PC-9 (cell line): ENCODE measurements at regions not wholly inside any gene's neighbourhood (a gene's known extent, or its start where the extent isn't known, plus 50 kb on each side); places are given as distances from the start of the nearest gene placed in this dataset.

ENCODE experiments used
- BruUV-seq: library from RNA; stranded (reverse); fragments of 400-500 nt; replicated peaks from 2 replicates; lab custom pipeline; 2021; lab: Mats Ljungman, UMichigan
- CTCF ChIA-PET: fragments of 300-600 bp; sonication (Branson Sonifier 250); formaldehyde crosslinking; loops from one replicate; lab custom pipeline; 2022; ENCODE audit warnings: antibody characterized with exemption; lab: Charles Lee
- POLR2A ChIA-PET: fragments of 300-600 bp; sonication (Branson Sonifier 250); formaldehyde crosslinking; loops from one replicate; lab custom pipeline; 2022; ENCODE audit warnings: antibody characterized with exemption; ENCODE audit not compliant: unreplicated experiment; lab: Charles Lee
- DNase-seq, 2 experiments: peaks; one replicate each; pipeline versions ENCODE4 v3.0.0 to v3.0.0-alpha.2; 2015 to 2022; ENCODE audit warnings: mixed read lengths in 1 of 2
- H2AFZ ChIP-seq: fragments of 200-600 bp; sonication (generic); 2 replicates; pipeline ENCODE4 v1.8.1; 2017; ENCODE audit warnings: antibody characterized with exemption
- H3F3A ChIP-seq: fragments of 200-600 bp; sonication (generic); 2 replicates; pipeline ENCODE4 v1.8.1; 2017; ENCODE audit warnings: antibody characterized with exemption, mild to moderate bottlenecking, low read depth; ENCODE audit not compliant: insufficient read depth
- H3K27ac ChIP-seq: fragments of 200-600 bp; sonication (generic); 2 replicates; pipeline ENCODE4 v1.6.1; 2016; ENCODE audit warnings: mixed run types
- H3K27me3 ChIP-seq: fragments of 200-600 bp; sonication (generic); 2 replicates; pipeline ENCODE4 v1.6.1; 2016; ENCODE audit warnings: low read depth, mixed run types; ENCODE audit not compliant: insufficient read depth
- H3K36me3 ChIP-seq: fragments of 200-600 bp; sonication (generic); 2 replicates; pipeline ENCODE4 v1.6.1; 2016; ENCODE audit warnings: low read depth, mixed run types
- H3K4me1 ChIP-seq: fragments of 200-600 bp; sonication (generic); replicated peaks from 2 replicates; pipeline ENCODE4 v1.6.1; 2016; ENCODE audit warnings: mixed run types; ENCODE audit not compliant: insufficient read depth
- H3K4me2 ChIP-seq: fragments of 200-600 bp; sonication (generic); 2 replicates; pipeline ENCODE4 v1.6.1; 2017; ENCODE audit warnings: mixed run types
- H3K4me3 ChIP-seq: fragments of 200-600 bp; sonication (generic); 2 replicates; pipeline ENCODE4 v1.6.1; 2016; ENCODE audit warnings: mixed run types
- H3K79me2 ChIP-seq: fragments of 200-600 bp; sonication (generic); 2 replicates; pipeline ENCODE4 v1.6.1; 2017; ENCODE audit warnings: low read depth, mixed run types
- H3K9me2 ChIP-seq: fragments of 200-600 bp; sonication (generic); 2 replicates; pipeline ENCODE4 v1.8.1; 2017; ENCODE audit warnings: mild to moderate bottlenecking; ENCODE audit not compliant: insufficient read depth
- H3K9me3 ChIP-seq: fragments of 200-600 bp; sonication (generic); 2 replicates; pipeline ENCODE4 v1.8.1; 2016; ENCODE audit warnings: low read depth; ENCODE audit not compliant: insufficient read depth
- H4K20me1 ChIP-seq: fragments of 200-600 bp; sonication (generic); 2 replicates; pipeline ENCODE4 v1.8.1; 2017; ENCODE audit not compliant: insufficient read depth
- EZH2 ChIP-seq: fragments of 200-600 bp; sonication (generic); IDR thresholded peaks from 2 replicates; pipeline ENCODE4 v1.8.0; 2017; ENCODE audit warnings: antibody characterized with exemption, low read depth
- intact Hi-C: fragments of 100-400 bp; cut with micrococcal nuclease; formaldehyde crosslinking; loops from one replicate; pipeline ENCODE4 v1.10.0; 2022; ENCODE audit not compliant: unreplicated experiment
- TF ChIP-seq, protein P1 (sequence below): fragments of 200-600 bp; sonication (generic); conservative IDR thresholded peaks from 2 replicates; pipeline ENCODE4 v1.6.1; 2017; ENCODE audit warnings: mixed run types, antibody characterized with exemption, mild to moderate bottlenecking, moderate library complexity

DNA sequence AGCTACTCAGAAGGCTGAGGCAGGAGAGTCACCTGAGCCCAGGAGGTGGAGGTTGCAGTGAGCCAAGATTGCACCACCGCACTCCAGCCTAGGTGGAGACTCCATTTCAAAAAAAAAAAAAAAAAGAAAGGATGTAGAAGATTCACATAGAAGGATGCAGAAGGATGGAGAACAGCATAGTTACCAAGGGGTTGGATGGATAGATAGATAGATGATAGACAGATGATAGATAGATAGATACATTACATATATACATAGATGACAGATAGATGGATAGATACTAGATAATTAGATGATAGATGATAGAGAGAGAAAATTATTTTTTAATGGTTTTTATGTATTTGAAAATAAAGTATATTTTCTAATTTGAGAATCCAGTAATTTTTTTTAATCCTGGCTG, 160.7 kb upstream of the ARID1B start:
- no peaks in the 10 kb centered on the region for H4K20me1 ChIP-seq
- TF ChIP-seq, protein P1, sequence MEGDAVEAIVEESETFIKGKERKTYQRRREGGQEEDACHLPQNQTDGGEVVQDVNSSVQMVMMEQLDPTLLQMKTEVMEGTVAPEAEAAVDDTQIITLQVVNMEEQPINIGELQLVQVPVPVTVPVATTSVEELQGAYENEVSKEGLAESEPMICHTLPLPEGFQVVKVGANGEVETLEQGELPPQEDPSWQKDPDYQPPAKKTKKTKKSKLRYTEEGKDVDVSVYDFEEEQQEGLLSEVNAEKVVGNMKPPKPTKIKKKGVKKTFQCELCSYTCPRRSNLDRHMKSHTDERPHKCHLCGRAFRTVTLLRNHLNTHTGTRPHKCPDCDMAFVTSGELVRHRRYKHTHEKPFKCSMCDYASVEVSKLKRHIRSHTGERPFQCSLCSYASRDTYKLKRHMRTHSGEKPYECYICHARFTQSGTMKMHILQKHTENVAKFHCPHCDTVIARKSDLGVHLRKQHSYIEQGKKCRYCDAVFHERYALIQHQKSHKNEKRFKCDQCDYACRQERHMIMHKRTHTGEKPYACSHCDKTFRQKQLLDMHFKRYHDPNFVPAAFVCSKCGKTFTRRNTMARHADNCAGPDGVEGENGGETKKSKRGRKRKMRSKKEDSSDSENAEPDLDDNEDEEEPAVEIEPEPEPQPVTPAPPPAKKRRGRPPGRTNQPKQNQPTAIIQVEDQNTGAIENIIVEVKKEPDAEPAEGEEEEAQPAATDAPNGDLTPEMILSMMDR, result no peak
- no peak for TF ChIP-seq EZH2
- H3F3A ChIP-seq, result no peaks in the 10 kb centered on the region
- H3K4me2 ChIP-seq, result no peak overlapping the region
- H3K79me2 ChIP-seq, result no peaks in the 10 kb centered on the region
- POLR2A ChIA-PET, result no interaction called here
- no peak overlapping the region for H3K4me3 ChIP-seq
- no peak overlapping the region for H3K27ac ChIP-seq
- no peaks in the 10 kb centered on the region for H3K36me3 ChIP-seq
- no peaks in the 10 kb centered on the region for H3K27me3 ChIP-seq
- no peaks in the 10 kb centered on the region for H3K4me1 ChIP-seq
- intact Hi-C loops, result no loop called here
- BruUV-seq, result no TSS peak
- H2AFZ ChIP-seq, result no peak overlapping the region
- no peak for DNase-seq
- H3K9me3 ChIP-seq, result peaks cover 6% of the 10 kb centered on the region
- no peaks in the 10 kb centered on the region for H3K9me2 ChIP-seq
- CTCF ChIA-PET, result no interaction called here

GRCh38 chr6:156613996-156614395, 163.2 kb upstream of the ARID1B start:
- DNase-seq, result no peak
- Histone ChIP-seq H3K27me3 (no peaks in the 10 kb centered on the region), H3K36me3 (no peaks in the 10 kb centered on the region), H3K4me3 (no peak overlapping the region), H3K4me2 (no peak overlapping the region), H3F3A (no peaks in the 10 kb centered on the region), H3K79me2 (no peaks in the 10 kb centered on the region), H3K9me3 (peaks cover 6% of the 10 kb centered on the region), H3K4me1 (no peaks in the 10 kb centered on the region), H4K20me1 (no peaks in the 10 kb centered on the region), H2AFZ (no peak overlapping the region), H3K27ac (no peak overlapping the region), H3K9me2 (no peaks in the 10 kb centered on the region)
- intact Hi-C loops, result no loop called here
- POLR2A ChIA-PET, result no interaction called here
- BruUV-seq, result no TSS peak
- no peak for TF ChIP-seq EZH2
- TF ChIP-seq, protein P1, result no peak
- CTCF ChIA-PET, result no interaction called here

- TF ChIP-seq, protein P1, result no peak
- no peak for TF ChIP-seq EZH2
- no peak overlapping the region for H3K4me3 ChIP-seq
- H3K27ac ChIP-seq, result no peak overlapping the region
- POLR2A ChIA-PET, result no interaction called here
- H3K4me1 ChIP-seq, result no peaks in the 10 kb centered on the region
- H2AFZ ChIP-seq, result no peak overlapping the region
- H3K9me2 ChIP-seq, result no peaks in the 10 kb centered on the region
- BruUV-seq, result no TSS peak
- H3K9me3 ChIP-seq, result peaks cover 6% of the 10 kb centered on the region
- CTCF ChIA-PET, result no interaction called here
- no peak for DNase-seq
- intact Hi-C loops, result no loop called here
- H3K4me2 ChIP-seq, result no peak overlapping the region
- no peaks in the 10 kb centered on the region for H3K27me3 ChIP-seq
- no peaks in the 10 kb centered on the region for H3F3A ChIP-seq
- no peaks in the 10 kb centered on the region for H3K36me3 ChIP-seq
- H4K20me1 ChIP-seq, result no peaks in the 10 kb centered on the region
- no peaks in the 10 kb centered on the region for H3K79me2 ChIP-seq
Observed at GRCh38 chr6:156612361-156612760, 164.8 kb upstream of the ARID1B start.
